ENCODE measurements at regions not wholly inside any gene's neighbourhood (a gene's known extent, or its start where the extent isn't known, plus 50 kb on each side); places are given as distances from the start of the nearest gene placed in this dataset.

- no peak overlapping the region for H3K27ac ChIP-seq (replicated peaks)
- H3K9me3 ChIP-seq (replicated peaks): no peaks in the 10 kb centered on the region
- DNase-seq: no peak
- H3K4me1 ChIP-seq: no peaks in the 10 kb centered on the region
- H3K4me3 ChIP-seq: no peak overlapping the region
- intact Hi-C loops (cut with micrococcal nuclease): no loop called here
- TF ChIP-seq, protein P1, sequence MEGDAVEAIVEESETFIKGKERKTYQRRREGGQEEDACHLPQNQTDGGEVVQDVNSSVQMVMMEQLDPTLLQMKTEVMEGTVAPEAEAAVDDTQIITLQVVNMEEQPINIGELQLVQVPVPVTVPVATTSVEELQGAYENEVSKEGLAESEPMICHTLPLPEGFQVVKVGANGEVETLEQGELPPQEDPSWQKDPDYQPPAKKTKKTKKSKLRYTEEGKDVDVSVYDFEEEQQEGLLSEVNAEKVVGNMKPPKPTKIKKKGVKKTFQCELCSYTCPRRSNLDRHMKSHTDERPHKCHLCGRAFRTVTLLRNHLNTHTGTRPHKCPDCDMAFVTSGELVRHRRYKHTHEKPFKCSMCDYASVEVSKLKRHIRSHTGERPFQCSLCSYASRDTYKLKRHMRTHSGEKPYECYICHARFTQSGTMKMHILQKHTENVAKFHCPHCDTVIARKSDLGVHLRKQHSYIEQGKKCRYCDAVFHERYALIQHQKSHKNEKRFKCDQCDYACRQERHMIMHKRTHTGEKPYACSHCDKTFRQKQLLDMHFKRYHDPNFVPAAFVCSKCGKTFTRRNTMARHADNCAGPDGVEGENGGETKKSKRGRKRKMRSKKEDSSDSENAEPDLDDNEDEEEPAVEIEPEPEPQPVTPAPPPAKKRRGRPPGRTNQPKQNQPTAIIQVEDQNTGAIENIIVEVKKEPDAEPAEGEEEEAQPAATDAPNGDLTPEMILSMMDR (IDR thresholded peaks at IDR 0.05; ENCODE audit: borderline replicate concordance): no peak
- no peaks in the 10 kb centered on the region for H3K36me3 ChIP-seq
- no peaks in the 10 kb centered on the region for H3K27me3 ChIP-seq (ENCODE audit: low read depth)
These were observed 436.6 kb upstream of the ADGRL2 start for GRCh38 chr1:81364088-81364487.

DNA sequence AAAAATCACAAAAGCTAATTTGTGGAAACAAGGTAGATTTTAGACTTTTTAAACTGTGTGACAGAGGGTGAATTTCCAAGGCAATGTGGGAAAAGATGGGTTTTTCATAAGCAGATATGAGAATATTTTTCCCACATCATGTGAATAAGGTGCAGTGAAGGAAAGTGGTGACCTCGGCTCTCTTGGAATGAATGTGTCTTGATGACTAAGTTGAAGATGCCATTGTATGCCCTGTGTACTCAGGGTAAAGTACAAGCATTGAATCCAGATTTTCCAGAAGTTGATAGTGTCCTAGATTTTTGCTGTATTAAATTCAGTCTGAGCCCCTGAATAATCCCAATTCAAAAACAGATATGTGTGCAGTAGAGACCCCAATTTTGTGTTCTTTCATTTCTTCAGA, 442.6 kb upstream of the ADGRL2 start:
- Histone ChIP-seq H3K27ac (replicated peaks) (no peak overlapping the region), H3K4me1 (no peaks in the 10 kb centered on the region), H3K4me3 (no peak overlapping the region), H3K36me3 (no peaks in the 10 kb centered on the region), H3K9me3 (replicated peaks) (no peaks in the 10 kb centered on the region), H3K27me3 (ENCODE audit: low read depth) (no peaks in the 10 kb centered on the region)
- intact Hi-C loops (cut with micrococcal nuclease): no loop called here
- DNase-seq: no peak
- TF ChIP-seq, protein P1 (IDR thresholded peaks at IDR 0.05; ENCODE audit: borderline replicate concordance): no peak

- no peak overlapping the region for H3K27ac ChIP-seq (replicated peaks)
- H3K4me3 ChIP-seq: no peak overlapping the region
- peaks cover 8% of the 10 kb centered on the region for H3K4me1 ChIP-seq
- H3K27me3 ChIP-seq (ENCODE audit: low read depth): no peaks in the 10 kb centered on the region
- H3K36me3 ChIP-seq: no peaks in the 10 kb centered on the region
- no peaks in the 10 kb centered on the region for H3K9me3 ChIP-seq (replicated peaks)
- TF ChIP-seq, protein P1 (IDR thresholded peaks at IDR 0.05; ENCODE audit: borderline replicate concordance): no peak
- no peak for DNase-seq
- intact Hi-C loops (cut with micrococcal nuclease): no loop called here
These were observed 448.9 kb upstream of the ADGRL2 start for GRCh38 chr1:81351864-81352263.

- TF ChIP-seq, protein P1 (IDR thresholded peaks at IDR 0.05; ENCODE audit: borderline replicate concordance): no peak
- Histone ChIP-seq H3K27me3 (ENCODE audit: low read depth) (no peaks in the 10 kb centered on the region), H3K4me3 (no peak overlapping the region), H3K9me3 (replicated peaks) (no peaks in the 10 kb centered on the region), H3K36me3 (no peaks in the 10 kb centered on the region), H3K4me1 (peaks cover 10% of the 10 kb centered on the region), H3K27ac (replicated peaks) (no peak overlapping the region)
- intact Hi-C loops (cut with micrococcal nuclease): no loop called here
- DNase-seq: no peak
These were observed 451.4 kb upstream of the ADGRL2 start for GRCh38 chr1:81349194-81349965.

DNA sequence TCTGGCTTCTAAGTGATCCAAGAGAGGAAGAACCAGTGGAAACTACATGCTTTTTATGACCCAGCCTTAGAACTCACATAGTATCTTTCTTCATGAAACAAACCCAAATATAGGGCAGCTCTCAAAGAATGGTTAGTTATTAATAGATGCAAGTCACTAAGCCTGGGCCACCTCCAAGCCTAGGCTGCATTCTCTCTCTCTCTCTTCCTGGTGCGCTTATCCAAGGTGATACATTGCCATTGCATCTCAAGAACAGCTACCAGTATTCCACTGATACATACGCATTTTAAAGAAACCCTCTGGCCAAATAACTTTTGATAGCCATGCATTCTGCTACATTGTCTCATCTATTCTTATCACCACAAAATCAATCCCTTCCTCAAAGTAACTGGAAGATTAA, 455.6 kb upstream of the ADGRL2 start:
- Histone ChIP-seq H3K4me1 (peaks cover 17% of the 10 kb centered on the region), H3K27ac (replicated peaks) (peak overlapping the region; percentile 29), H3K9me3 (replicated peaks) (no peaks in the 10 kb centered on the region), H3K4me3 (no peak overlapping the region), H3K36me3 (no peaks in the 10 kb centered on the region), H3K27me3 (ENCODE audit: low read depth) (no peaks in the 10 kb centered on the region)
- intact Hi-C loops (cut with micrococcal nuclease): no loop called here
- peak; percentile 20 for DNase-seq
- TF ChIP-seq, protein P1 (IDR thresholded peaks at IDR 0.05; ENCODE audit: borderline replicate concordance): no peak
